Hematopoietic multipotent progenitor cell treated with erythropoietin and hydrocortisone succinate and interleukin-3 and kit ligand, for 17 days (in vitro differentiated cells): ENCODE measurements at regions not wholly inside any gene's neighbourhood (a gene's known extent, or its start where the extent isn't known, plus 50 kb on each side); places are given as distances from the start of the nearest gene placed in this dataset.

Experiments used
- DNase-seq: peaks from one replicate; pipeline ENCODE4 v3.0.0-alpha.2; 2015; ENCODE audit warnings: low spot score

DNA sequence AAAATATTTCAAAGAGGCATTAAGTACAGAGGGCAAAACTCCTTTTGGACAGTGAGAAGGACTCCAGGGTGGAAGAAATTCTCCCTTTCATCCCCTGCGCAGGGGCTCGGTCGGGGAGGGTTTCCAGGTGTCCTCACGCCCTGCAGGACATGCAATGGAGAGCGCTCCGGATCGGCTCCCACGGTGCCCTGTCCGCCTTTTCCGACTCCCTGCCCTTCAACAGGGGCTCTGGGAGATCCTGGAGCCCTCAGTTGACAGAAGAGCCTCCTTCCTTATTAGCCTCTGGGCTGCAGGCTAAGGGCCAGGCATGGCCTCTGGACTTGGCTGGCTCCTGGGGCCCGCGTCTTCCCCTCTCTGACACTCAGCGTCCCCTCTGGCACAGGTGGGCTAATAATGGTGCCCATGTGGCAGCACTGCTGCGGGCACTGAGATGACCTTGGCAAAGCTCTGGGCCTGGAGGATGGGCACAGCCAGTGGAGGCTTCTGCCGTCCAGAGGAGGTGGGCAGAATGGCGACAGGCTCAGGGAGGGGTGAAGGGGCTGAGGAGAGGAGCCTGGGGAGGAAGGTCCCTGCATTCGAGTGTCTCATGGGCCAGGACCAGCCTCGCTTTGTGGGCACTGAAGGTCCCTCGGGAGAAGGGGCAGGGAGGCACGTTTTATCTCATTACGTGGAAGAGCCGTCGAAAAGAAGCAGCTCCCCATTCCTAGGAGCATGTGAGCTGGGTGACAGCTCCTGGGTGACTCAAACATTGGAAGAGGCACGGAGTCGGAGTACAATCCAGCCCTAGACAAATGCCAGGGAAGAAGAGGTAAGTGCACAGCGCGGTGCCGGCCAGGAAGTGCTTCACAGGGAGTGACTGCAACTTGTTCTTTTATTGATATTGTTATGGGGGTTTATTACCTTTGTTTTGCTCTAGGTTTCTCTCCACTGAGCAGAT lies 161.7 kb downstream of the IRF8 start:
- no peak for DNase-seq

- DNase-seq: no peak
These were observed 162.3 kb downstream of the IRF8 start for GRCh38 chr16:86061318-86061695.

- DNase-seq: no peak
These were observed 162.8 kb downstream of the IRF8 start for GRCh38 chr16:86061721-86062120.

- no peak for DNase-seq
These were observed 163.5 kb downstream of the IRF8 start for GRCh38 chr16:86062271-86062965.

- no peak for DNase-seq
These were observed 164.9 kb downstream of the IRF8 start for GRCh38 chr16:86063760-86064405.

DNA sequence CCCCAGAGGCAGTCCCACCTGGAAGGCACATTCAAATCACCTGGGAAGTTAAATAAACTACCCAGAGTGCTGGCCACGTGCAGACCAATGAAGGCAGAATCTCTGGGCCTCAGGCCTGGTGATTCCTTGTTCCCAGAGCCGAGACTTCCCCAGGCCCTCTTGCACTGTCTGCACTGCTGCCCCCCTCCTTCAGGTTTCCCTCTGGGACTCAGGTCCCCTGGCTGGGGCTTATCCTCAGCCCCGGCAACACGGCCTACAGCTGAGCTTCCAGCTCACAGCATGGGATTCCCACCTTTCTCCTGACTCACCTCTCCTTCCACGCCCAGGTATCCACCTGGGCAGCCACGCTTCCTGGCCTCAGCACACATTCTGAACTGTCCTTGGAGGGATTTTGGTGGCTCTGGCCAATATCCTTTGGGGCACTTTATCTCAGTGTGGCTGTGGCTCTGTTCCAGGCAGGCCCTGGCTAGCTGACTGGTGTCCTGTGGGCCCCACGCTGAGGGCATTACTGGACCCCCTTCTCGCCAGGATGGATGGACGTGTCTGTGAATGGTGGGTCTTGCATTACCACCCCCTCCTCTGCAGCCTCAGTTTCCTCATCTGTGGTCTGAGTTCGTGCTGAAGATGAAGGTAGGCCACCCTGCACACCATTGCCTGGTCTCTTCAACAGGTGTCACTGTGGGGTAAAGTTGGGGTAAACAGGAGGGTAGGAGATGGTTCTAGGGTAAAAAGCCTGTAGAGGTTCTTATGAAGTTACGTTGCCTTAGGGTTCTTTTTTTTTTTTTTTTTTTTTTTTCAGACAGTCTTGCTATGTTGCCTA lies 165.7 kb downstream of the IRF8 start:
- no peak for DNase-seq

DNA sequence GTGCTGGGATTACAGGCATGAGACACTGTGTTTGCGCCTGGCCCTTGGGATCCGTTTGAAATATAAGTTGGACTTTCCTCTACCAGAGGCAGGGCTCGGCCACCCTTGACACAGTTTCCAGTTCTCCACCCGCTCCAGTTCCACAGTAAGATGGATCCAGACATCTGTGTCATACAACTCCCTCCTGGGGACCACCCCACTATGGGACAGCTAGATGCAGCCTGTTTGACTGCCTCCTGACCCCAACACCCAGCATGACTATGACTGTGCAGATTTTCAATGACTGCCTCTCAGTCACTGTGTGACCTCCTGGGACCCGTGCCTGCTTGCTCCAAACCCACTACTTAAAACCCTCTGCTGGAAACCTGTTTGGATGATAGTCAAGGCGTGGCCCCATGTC lies 166.7 kb downstream of the IRF8 start:
- peak; percentile 45 for DNase-seq

GRCh38 chr16:86066811-86067210 lies 167.8 kb downstream of the IRF8 start:
- peak; percentile 56 for DNase-seq

GRCh38 chr16:86067516-86067915 lies 168.6 kb downstream of the IRF8 start:
- DNase-seq: no peak

DNA sequence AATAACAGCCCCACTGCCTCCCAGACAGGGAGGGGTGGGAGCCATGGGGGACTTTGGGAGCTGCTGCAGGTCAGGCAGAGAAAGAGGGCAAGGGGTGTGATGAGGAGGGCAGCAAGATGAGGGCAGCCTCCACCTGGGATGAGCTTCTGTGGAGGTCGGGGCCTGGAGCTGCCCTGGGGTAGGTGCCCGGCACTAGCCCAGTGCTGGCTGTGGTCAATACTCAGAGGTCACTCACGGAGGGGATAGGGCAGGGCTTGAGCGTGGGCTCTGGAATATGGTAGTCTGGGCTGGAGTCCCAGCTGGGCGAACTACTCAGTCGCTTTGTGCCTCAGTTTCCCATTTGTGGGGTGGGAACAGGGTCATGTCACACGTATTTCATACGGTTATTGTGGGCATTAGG lies 169.0 kb downstream of the IRF8 start:
- DNase-seq: no peak

GRCh38 chr16:86068722-86069121 lies 169.8 kb downstream of the IRF8 start:
- no peak for DNase-seq

GRCh38 chr16:86069736-86070298 lies 170.9 kb downstream of the IRF8 start:
- no peak for DNase-seq

DNA sequence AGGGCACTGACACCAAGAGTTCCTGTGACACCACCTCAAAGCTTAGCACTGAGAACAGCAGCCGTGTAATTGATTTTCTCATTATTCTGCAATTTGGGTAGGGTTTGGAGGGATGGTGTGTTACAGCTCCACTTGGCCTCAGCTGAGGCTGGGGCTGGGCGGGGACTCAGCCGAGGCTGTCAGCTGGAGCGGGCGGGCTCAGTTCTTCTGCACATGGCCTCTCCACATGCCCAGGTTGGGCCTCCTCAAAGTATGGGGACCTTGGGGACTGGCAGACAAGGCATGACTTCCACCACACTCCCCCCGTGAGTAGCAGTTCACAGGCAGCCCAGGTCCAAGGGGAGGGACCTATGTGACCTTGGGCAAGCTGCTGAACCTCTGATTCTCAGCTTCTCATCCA lies 171.5 kb downstream of the IRF8 start:
- no peak for DNase-seq

- no peak for DNase-seq
These were observed 172.0 kb downstream of the IRF8 start for GRCh38 chr16:86070971-86071370.

DNA sequence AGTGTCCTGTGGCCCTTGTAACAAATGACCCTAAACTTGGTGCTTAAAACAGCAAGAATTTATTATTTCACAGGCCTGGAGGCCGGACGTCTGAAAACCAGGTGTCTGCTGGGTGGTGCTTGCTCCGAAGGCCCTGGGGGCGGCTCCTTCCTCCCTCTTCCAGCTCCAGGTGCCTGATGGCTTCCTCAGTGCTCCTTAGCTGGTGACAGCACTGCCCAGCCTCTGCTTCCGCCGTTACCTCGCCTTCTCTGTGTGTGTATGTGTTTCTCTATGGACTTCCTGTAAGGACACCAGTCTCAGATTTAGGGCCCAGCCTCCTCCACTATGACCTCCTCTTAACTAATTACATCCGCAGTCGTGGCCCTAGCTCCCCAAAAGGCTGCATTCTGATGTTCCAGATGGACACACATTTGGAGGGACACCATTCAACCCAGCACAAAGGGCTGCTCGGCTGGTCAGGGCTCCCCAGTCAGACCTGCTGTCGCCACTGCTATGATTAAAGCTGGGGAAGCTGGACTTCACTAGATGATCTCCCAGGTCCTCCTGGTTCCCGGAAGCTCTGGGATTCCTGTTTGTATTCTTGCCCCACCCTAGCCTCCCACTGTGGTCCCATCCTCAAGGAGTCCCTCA lies 172.8 kb downstream of the IRF8 start:
- no peak for DNase-seq

GRCh38 chr16:86072328-86073102 lies 173.6 kb downstream of the IRF8 start:
- DNase-seq: peak; percentile 43

- no peak for DNase-seq
These were observed 174.2 kb downstream of the IRF8 start for GRCh38 chr16:86073103-86073625.

DNA sequence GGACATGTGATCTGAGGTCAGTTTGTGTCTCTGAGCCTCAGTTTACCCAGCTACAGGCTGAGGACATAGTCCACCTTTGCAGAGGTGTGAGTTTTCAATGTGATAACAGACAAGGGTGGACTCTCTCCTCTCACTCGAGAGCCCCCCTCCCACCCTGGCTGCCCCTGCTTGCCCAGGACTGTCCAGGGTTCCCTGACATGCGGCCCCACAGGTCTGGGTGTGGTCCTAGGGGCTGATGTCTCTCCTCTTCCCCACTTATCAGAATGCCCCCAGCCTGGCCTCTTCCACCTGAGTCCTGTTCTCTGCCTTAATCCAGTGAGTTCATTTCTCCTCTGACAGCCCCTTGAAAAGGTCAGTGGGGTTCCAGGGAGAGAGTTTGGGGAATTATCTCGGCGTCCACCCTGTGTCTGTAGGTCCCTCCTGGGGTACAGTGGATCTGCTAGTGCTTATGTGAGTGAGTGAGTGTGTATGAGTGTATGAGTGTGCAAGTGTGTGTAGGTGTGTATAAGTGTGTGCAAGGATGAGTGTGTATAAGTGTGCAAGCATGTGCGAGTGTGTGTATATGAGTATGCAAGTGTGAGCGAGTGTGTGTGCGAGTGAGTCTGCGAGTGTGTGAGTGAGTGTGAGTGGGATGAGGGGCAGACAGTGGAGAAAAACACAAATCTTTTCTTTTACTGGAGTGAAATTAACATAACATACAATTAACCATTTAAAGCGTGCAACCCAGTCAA lies 175.0 kb downstream of the IRF8 start:
- no peak for DNase-seq
